HG03521 (cell line): ENCODE measurements at regions not wholly inside any gene's neighbourhood (a gene's known extent, or its start where the extent isn't known, plus 50 kb on each side); places are given as distances from the start of the nearest gene placed in this dataset.
"Not testable (repeated sequence)": the region's sequence is repeated elsewhere in the genome, so short reads cannot be mapped to it uniquely, and the experiment has no call there.

Experiments used
- ATAC-seq: cut with Tn5 transposase; IDR thresholded peaks from one replicate; pipeline ENCODE4 v1.9.1; 2021; ENCODE audit warnings: mild to moderate bottlenecking, moderate library complexity; ENCODE audit not compliant: unreplicated experiment

GRCh38 chr14:89743828-89744227 lies 210.7 kb downstream of the EFCAB11 start:
- no peak for ATAC-seq

- ATAC-seq, result no peak
These were observed 214.3 kb downstream of the EFCAB11 start for GRCh38 chr14:89740241-89740640.

- no peak for ATAC-seq
These were observed 217.6 kb downstream of the EFCAB11 start for GRCh38 chr14:89736881-89737280.

GRCh38 chr14:89731396-89731933 lies 223.1 kb downstream of the EFCAB11 start:
- no peak for ATAC-seq

- no peak for ATAC-seq
These were observed 223.8 kb downstream of the EFCAB11 start for GRCh38 chr14:89730687-89731086.

- no peak for ATAC-seq
These were observed 225.6 kb downstream of the EFCAB11 start for GRCh38 chr14:89728964-89729363.

GRCh38 chr14:89726226-89726625 lies 228.3 kb downstream of the EFCAB11 start:
- not testable (repeated sequence) for ATAC-seq

GRCh38 chr14:89724628-89724960 lies 229.9 kb downstream of the EFCAB11 start:
- no peak for ATAC-seq

- no peak for ATAC-seq
These were observed 230.5 kb downstream of the EFCAB11 start for GRCh38 chr14:89723930-89724627.

GRCh38 chr14:89721956-89722355 lies 232.6 kb downstream of the EFCAB11 start:
- no peak for ATAC-seq

- peak; percentile 58 for ATAC-seq
These were observed 233.5 kb downstream of the EFCAB11 start for GRCh38 chr14:89720741-89721729.

- no peak for ATAC-seq
These were observed 234.3 kb downstream of the EFCAB11 start for GRCh38 chr14:89720076-89720687.

GRCh38 chr14:89719366-89720075 lies 235.0 kb downstream of the EFCAB11 start:
- no peak for ATAC-seq

GRCh38 chr14:89708982-89709625 lies 245.4 kb downstream of the EFCAB11 start:
- ATAC-seq, result no peak

GRCh38 chr14:89707086-89707485 lies 247.4 kb downstream of the EFCAB11 start:
- ATAC-seq, result no peak

- ATAC-seq, result no peak
These were observed 251.7 kb downstream of the EFCAB11 start for GRCh38 chr14:89702876-89703200.

- ATAC-seq, result no peak
These were observed 252.3 kb downstream of the EFCAB11 start for GRCh38 chr14:89702073-89702875.

- peak; percentile 83 for ATAC-seq
These were observed 253.1 kb downstream of the EFCAB11 start for GRCh38 chr14:89701211-89702043.

- ATAC-seq, result no peak
These were observed 253.7 kb downstream of the EFCAB11 start for GRCh38 chr14:89700801-89701200.
